Naive thymus-derived CD4-positive, alpha-beta T cell (primary cell): ENCODE measurements at regions not wholly inside any gene's neighbourhood (a gene's known extent, or its start where the extent isn't known, plus 50 kb on each side); places are given as distances from the start of the nearest gene placed in this dataset.

Experiments used
- ATAC-seq: fragments of 150-1000 bp; cut with Tn5 transposase; 2 replicates; pipeline ENCODE4 v1.10.0; 2021; ENCODE audit warnings: mild to moderate bottlenecking, moderate library complexity
- CTCF ChIA-PET: fragments of 350-600 bp; sonication (Branson Sonifier 250); formaldehyde crosslinking; loops from one replicate; lab custom pipeline; 2021; ENCODE audit warnings: antibody characterized with exemption; lab: Charles Lee
- POLR2A ChIA-PET: fragments of 350-600 bp; sonication (Branson Sonifier 250); formaldehyde crosslinking; loops from one replicate; lab custom pipeline; 2021; ENCODE audit warnings: antibody characterized with exemption, inconsistent platforms; lab: Charles Lee
- DNase-seq, 9 donors: peaks; one replicate each; pipeline versions ENCODE4 v3.0.0 to v3.0.0-alpha.2; 2020 to 2022; ENCODE audit warnings: mixed read lengths in 1 of 9
- H3K27ac ChIP-seq: one replicate; pipeline ENCODE4 v1.7.0; 2013; ENCODE audit warnings: mild to moderate bottlenecking, low read depth, low read length, moderate library complexity
- H3K27me3 ChIP-seq, 2 donors: one replicate each; pipeline ENCODE4 v1.7.0; 2013; ENCODE audit warnings: low read length in 2 of 2, mild to moderate bottlenecking in 2 of 2, moderate library complexity in 2 of 2; ENCODE audit not compliant: control insufficient read depth in 2 of 2, insufficient read depth in 2 of 2
- H3K36me3 ChIP-seq, 3 experiments: 1 replicate in 2 of 3; 2 replicates in 1 of 3; pipeline ENCODE4 v1.7.0; 2013; ENCODE audit warnings: low read length in 3 of 3, mild to moderate bottlenecking in 3 of 3, moderate library complexity in 1 of 3; ENCODE audit not compliant: insufficient read depth in 3 of 3, control insufficient read depth in 2 of 3
- H3K4me1 ChIP-seq, 2 donors: one replicate each; pipeline ENCODE4 v1.7.0; 2013; ENCODE audit warnings: low read length in 2 of 2, mild to moderate bottlenecking in 2 of 2, moderate library complexity in 1 of 2; ENCODE audit not compliant: control insufficient read depth in 2 of 2, insufficient read depth in 2 of 2
- H3K4me3 ChIP-seq: 2 replicates; pipeline ENCODE4 v1.7.0; 2013; ENCODE audit warnings: mild to moderate bottlenecking, low read length
- H3K9me3 ChIP-seq, 3 experiments: 1 replicate in 2 of 3; 2 replicates in 1 of 3; pipeline ENCODE4 v1.7.0; 2013; ENCODE audit warnings: low read length in 3 of 3; ENCODE audit not compliant: control insufficient read depth in 2 of 3
- H3K27ac Mint-ChIP-seq, 9 donors: one replicate each; pipeline ENCODE4 v1.8.0; 2020 to 2022; ENCODE audit warnings: mixed read lengths in 9 of 9, mild to moderate bottlenecking in 8 of 9, moderate library complexity in 5 of 9, inconsistent platforms in 2 of 9
- H3K27me3 Mint-ChIP-seq, 5 donors: one replicate each; pipeline ENCODE4 v1.8.0; 2021 to 2022; ENCODE audit warnings: mixed read lengths in 5 of 5, mild to moderate bottlenecking in 1 of 5
- H3K36me3 Mint-ChIP-seq, 5 donors: one replicate each; pipeline ENCODE4 v1.8.0; 2020 to 2022; ENCODE audit warnings: mixed read lengths in 5 of 5, mild to moderate bottlenecking in 3 of 5, inconsistent platforms in 1 of 5
- H3K4me1 Mint-ChIP-seq, 7 donors: one replicate each; pipeline ENCODE4 v1.8.0; 2020 to 2022; ENCODE audit warnings: mixed read lengths in 7 of 7, mild to moderate bottlenecking in 3 of 7, inconsistent platforms in 1 of 7
- H3K4me3 Mint-ChIP-seq, 10 donors: one replicate each; pipeline ENCODE4 v1.8.0; 2020 to 2022; ENCODE audit warnings: mild to moderate bottlenecking in 10 of 10, mixed read lengths in 10 of 10, moderate library complexity in 6 of 10, inconsistent platforms in 2 of 10
- H3K9me3 Mint-ChIP-seq, 11 donors: one replicate each; pipeline ENCODE4 v1.8.0; 2020 to 2022; ENCODE audit warnings: mixed read lengths in 11 of 11, mild to moderate bottlenecking in 4 of 11, inconsistent platforms in 1 of 11, moderate library complexity in 1 of 11
- intact Hi-C, 2 donors: fragments of 100-400 bp; cut with micrococcal nuclease; formaldehyde crosslinking; loops; one replicate each; pipeline ENCODE4 v1.15.1; 2023

DNA sequence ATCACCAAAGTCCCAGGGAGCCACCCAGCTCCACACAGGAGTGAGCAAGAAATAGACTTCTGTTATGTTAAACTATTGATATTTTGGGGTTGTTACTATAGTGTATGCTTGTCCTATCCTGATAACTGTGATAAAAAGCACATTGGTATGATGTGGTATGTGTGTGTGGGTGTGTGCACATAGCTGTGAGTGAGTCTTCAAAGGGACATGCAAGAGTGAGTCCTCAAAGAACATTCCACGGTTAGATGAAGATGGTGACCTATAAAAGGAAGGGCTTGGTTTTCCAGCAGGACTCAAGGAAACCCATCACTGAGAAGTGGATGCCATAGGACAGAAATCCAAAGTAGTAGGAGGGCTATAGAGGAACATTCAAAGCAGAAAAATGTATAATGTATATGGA, 342.9 kb downstream of the TSN start:
- Mint-ChIP-seq H3K36me3 (no peaks in the 10 kb centered on the region), H3K9me3 (no peaks in the 10 kb centered on the region), H3K27ac (no peak overlapping the region), H3K4me3 (no peak overlapping the region), H3K27me3 (peaks cover 0 to 17% (median 6%) of the 10 kb centered on the region in 5 donors), H3K4me1 (peaks cover 0 to 2% (median 0%) of the 10 kb centered on the region in 7 donors)
- POLR2A ChIA-PET: no interaction called here
- DNase-seq: no peak
- no peak overlapping the region for H3K4me3 ChIP-seq
- CTCF ChIA-PET: no interaction called here
- H3K9me3 ChIP-seq: no peaks in the 10 kb centered on the region
- no peaks in the 10 kb centered on the region for H3K36me3 ChIP-seq
- intact Hi-C loops: no loop called here
- ATAC-seq: no peak
- no peaks in the 10 kb centered on the region for H3K4me1 ChIP-seq
- no peaks in the 10 kb centered on the region for H3K27me3 ChIP-seq
- H3K27ac ChIP-seq: no peak overlapping the region

DNA sequence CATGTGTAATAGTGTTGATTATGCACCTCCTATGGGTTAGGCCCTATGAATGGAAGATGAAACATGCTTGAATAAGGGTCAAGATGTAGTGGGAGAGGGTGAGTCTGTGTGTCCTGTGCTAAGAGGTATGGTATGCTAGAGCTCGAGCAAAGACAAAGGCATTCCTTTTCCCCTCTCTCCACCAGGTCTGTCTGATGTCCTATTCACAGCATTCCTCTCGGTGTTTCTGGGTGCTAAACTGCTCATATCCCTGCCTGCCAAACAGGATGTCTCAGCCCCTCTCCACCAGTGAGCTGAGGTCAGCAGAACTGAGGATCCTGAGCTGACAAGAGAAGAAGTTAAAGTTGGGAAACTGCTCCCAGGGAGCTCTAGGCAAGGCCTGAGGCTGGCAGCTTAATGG, 344.9 kb downstream of the TSN start:
- Mint-ChIP-seq H3K9me3 (peaks cover 0 to 3% (median 0%) of the 10 kb centered on the region in 11 donors), H3K36me3 (no peaks in the 10 kb centered on the region), H3K4me1 (no peaks in the 10 kb centered on the region), H3K27me3 (peaks cover 0 to 9% (median 6%) of the 10 kb centered on the region in 5 donors), H3K27ac (no peak overlapping the region), H3K4me3 (no peak overlapping the region)
- no peak for ATAC-seq
- no peak for DNase-seq
- Histone ChIP-seq H3K27me3 (no peaks in the 10 kb centered on the region), H3K27ac (no peak overlapping the region), H3K4me3 (no peak overlapping the region), H3K36me3 (no peaks in the 10 kb centered on the region), H3K4me1 (no peaks in the 10 kb centered on the region), H3K9me3 (no peaks in the 10 kb centered on the region)
- CTCF ChIA-PET: no interaction called here
- intact Hi-C loops: no loop called here
- POLR2A ChIA-PET: no interaction called here

DNA sequence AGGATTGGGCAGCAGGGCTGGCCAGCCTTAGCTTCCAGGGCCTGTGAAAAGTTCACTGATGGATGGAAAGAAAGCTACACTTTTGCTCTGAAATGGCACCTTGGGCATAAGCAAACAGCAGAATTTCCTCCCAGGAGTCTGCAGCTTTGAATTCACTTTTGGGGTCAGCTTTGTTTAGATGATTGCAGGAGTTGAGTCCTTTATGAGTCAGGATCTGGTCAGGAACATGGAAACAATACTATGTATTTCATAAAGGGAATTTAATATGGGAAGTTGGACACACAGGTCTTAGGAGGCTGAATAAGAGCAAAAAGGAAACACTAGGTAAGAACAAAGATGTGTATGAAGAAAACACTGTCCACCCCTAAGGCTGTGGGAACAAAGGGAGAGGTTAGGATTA, 345.3 kb downstream of the TSN start:
- ChIA-PET CTCF (no interaction called here), POLR2A (no interaction called here)
- Mint-ChIP-seq H3K9me3 (peaks cover 0 to 3% (median 0%) of the 10 kb centered on the region in 11 donors), H3K4me3 (no peak overlapping the region), H3K36me3 (no peaks in the 10 kb centered on the region), H3K27me3 (peaks cover 0 to 9% (median 6%) of the 10 kb centered on the region in 5 donors), H3K4me1 (no peaks in the 10 kb centered on the region), H3K27ac (no peak overlapping the region)
- H3K27ac ChIP-seq: no peak overlapping the region
- H3K36me3 ChIP-seq: no peaks in the 10 kb centered on the region
- intact Hi-C loops: no loop called here
- H3K4me3 ChIP-seq: no peak overlapping the region
- no peaks in the 10 kb centered on the region for H3K4me1 ChIP-seq
- ATAC-seq: no peak
- no peaks in the 10 kb centered on the region for H3K27me3 ChIP-seq
- H3K9me3 ChIP-seq: no peaks in the 10 kb centered on the region
- DNase-seq: no peak

DNA sequence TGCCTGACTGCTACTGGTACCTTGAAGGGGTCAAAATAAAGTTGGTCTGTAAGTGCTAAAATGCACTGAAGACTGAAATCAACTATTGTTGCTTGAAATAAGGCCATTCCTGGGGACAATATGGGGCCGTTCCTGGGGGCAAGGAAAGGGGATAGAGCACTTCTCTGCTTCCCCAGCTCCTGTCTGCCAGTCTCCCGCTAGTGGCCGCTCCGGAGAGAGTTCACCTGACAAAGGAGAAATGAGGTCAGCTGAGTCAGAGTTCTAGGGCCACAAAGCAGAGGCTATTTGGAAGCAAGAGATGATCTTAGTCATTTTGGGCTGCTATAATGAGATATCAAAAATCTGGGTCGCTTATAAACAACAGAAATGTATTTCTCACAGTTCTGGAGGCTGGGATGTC, 345.9 kb downstream of the TSN start:
- intact Hi-C loops: no loop called here
- H3K27me3 ChIP-seq: no peaks in the 10 kb centered on the region
- no peak overlapping the region for H3K27ac Mint-ChIP-seq
- no peak for DNase-seq
- CTCF ChIA-PET: no interaction called here
- no peak overlapping the region for H3K4me3 Mint-ChIP-seq
- H3K36me3 Mint-ChIP-seq: no peaks in the 10 kb centered on the region
- no peaks in the 10 kb centered on the region for H3K4me1 ChIP-seq
- peaks cover 0 to 9% (median 5%) of the 10 kb centered on the region in 5 donors for H3K27me3 Mint-ChIP-seq
- H3K4me1 Mint-ChIP-seq: no peaks in the 10 kb centered on the region
- H3K27ac ChIP-seq: no peak overlapping the region
- H3K9me3 Mint-ChIP-seq: peaks cover 0 to 3% (median 0%) of the 10 kb centered on the region in 11 donors
- POLR2A ChIA-PET: no interaction called here
- H3K9me3 ChIP-seq: no peaks in the 10 kb centered on the region
- H3K36me3 ChIP-seq: no peaks in the 10 kb centered on the region
- H3K4me3 ChIP-seq: no peak overlapping the region
- ATAC-seq: no peak

DNA sequence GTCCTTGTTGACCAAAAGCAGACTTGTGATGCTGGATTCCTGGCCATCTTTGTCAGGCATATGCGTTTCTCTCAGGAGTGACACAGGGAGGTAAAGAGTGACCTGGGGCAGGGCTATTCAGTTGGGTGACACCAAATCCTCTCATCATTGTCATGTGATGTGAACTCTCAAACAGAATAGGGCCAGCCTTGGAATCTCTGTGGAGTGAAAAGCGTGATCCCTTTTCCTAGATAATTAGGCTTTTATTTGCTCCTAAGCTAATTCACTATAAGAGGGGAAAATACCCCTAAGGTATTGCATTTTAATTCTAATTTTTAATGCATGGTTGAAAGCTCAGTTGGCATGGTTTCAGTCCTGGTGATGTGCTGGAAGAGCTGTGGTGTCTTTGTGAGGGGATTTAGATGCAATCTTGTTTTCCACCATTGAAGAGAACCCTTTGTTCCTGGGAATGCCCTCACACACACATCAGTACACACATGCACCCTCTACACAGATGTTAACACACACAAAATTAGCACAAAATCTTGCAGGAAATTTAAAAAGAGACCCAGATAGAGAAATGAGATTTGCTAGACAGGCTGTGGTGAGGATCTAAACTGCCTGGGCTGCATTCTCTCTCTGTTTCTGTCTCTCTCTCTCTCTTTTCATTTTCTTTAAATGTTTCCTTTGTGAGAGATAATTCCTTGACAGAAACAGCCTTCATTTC, 349.9 kb downstream of the TSN start:
- ATAC-seq (no peak), DNase-seq (no peak)
- CTCF ChIA-PET: no interaction called here
- H3K4me1 Mint-ChIP-seq: no peaks in the 10 kb centered on the region
- POLR2A ChIA-PET: no interaction called here
- no peaks in the 10 kb centered on the region for H3K4me1 ChIP-seq
- no peaks in the 10 kb centered on the region for H3K36me3 Mint-ChIP-seq
- H3K4me3 Mint-ChIP-seq: no peak overlapping the region
- H3K27me3 ChIP-seq: no peaks in the 10 kb centered on the region
- intact Hi-C loops: no loop called here
- no peak overlapping the region for H3K4me3 ChIP-seq
- H3K27ac Mint-ChIP-seq: no peak overlapping the region
- peaks cover 0 to 28% (median 0%) of the 10 kb centered on the region in 5 donors for H3K27me3 Mint-ChIP-seq
- no peak overlapping the region for H3K27ac ChIP-seq
- H3K9me3 Mint-ChIP-seq: peaks cover 0 to 3% (median 0%) of the 10 kb centered on the region in 11 donors
- no peaks in the 10 kb centered on the region for H3K36me3 ChIP-seq
- no peaks in the 10 kb centered on the region for H3K9me3 ChIP-seq

DNA sequence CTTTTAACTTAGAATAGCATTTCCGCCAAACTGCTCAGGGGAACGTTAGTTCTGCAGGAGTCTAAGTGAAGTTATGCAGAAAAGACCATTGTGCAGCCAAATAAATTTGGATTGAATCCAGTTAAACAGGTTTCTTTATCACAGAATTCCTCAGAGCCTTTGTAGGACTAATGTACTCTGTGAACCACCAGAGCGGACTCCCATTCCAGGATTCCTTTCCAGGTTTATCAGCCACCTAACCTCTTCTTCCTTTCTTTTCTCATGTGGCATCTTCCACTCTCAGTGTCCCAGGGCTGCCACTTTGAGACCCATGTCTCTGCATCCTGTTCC, 350.4 kb downstream of the TSN start:
- H3K4me1 Mint-ChIP-seq: no peaks in the 10 kb centered on the region
- CTCF ChIA-PET: no interaction called here

DNA sequence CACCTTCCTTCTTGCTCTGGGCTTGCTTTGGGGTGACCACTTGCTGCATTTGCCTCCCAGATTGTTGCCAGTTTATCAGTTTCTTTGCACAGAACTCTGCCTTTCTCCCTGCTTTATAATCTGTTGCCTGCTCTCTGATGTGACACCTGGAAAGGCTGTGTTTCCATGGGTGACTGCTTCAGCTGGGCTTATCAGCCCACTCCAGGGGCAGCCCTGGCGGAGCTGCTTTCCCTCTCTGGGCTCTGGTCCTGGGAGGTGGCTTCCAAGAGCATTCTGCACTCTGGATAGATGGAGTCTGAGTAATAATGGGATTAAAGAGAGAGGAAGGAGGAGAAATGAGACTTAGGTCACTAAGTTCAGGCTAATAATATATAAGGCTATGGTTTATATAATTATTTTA, 352.7 kb downstream of the TSN start:
- no peaks in the 10 kb centered on the region for H3K4me1 Mint-ChIP-seq
- no peak for ATAC-seq
- H3K36me3 Mint-ChIP-seq: no peaks in the 10 kb centered on the region
- no peak overlapping the region for H3K4me3 Mint-ChIP-seq
- Histone ChIP-seq H3K9me3 (no peaks in the 10 kb centered on the region), H3K4me3 (no peak overlapping the region), H3K4me1 (no peaks in the 10 kb centered on the region), H3K36me3 (no peaks in the 10 kb centered on the region), H3K27me3 (no peaks in the 10 kb centered on the region), H3K27ac (no peak overlapping the region)
- ChIA-PET POLR2A (no interaction called here), CTCF (no interaction called here)
- intact Hi-C loops: no loop called here
- peaks cover 0 to 35% (median 8%) of the 10 kb centered on the region in 5 donors for H3K27me3 Mint-ChIP-seq
- no peak overlapping the region for H3K27ac Mint-ChIP-seq
- H3K9me3 Mint-ChIP-seq: peaks cover 0 to 3% (median 0%) of the 10 kb centered on the region in 11 donors
- DNase-seq: no peak

More for the DNA sequence above, 350.4 kb downstream of the TSN start:
- H3K9me3 ChIP-seq: no peaks in the 10 kb centered on the region
- H3K4me3 ChIP-seq: no peak overlapping the region
- H3K4me1 ChIP-seq: no peaks in the 10 kb centered on the region
- ATAC-seq (no peak), DNase-seq (no peak)
- intact Hi-C loops: no loop called here
- Mint-ChIP-seq H3K9me3 (peaks cover 0 to 3% (median 0%) of the 10 kb centered on the region in 11 donors), H3K36me3 (no peaks in the 10 kb centered on the region), H3K27me3 (peaks cover 0 to 31% (median 0%) of the 10 kb centered on the region in 5 donors), H3K4me3 (no peak overlapping the region), H3K27ac (no peak overlapping the region)
- POLR2A ChIA-PET: no interaction called here
- H3K27ac ChIP-seq: no peak overlapping the region
- H3K36me3 ChIP-seq: no peaks in the 10 kb centered on the region
- no peaks in the 10 kb centered on the region for H3K27me3 ChIP-seq
